ENCODE measurements at regions not wholly inside any gene's neighbourhood (a gene's known extent, or its start where the extent isn't known, plus 50 kb on each side); places are given as distances from the start of the nearest gene placed in this dataset.

DNA sequence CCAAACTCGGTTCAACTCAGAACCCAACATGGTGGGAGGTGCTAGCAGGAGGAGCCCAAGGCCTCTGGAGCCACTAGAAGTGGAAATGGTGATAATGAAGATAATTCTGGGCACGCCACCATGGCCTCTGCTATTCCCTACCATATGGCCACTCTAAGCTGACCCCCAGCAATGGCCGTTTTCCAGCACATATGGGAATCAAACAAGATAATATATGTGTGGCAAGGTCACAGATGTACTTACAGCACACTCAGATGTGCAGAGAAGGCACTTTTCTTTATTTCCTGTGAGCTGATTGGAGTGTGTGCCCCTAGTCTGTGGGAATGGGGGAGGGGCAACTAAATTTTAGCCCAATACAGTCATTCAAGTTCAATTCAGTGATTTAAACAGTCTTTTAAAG lies 153.4 kb upstream of the LRFN2 start:
- no peak overlapping the region for H3K4me3 ChIP-seq (ENCODE audit: low read depth, low read length)
- DNase-seq (ENCODE audit: low read depth) = no peak
- TF ChIP-seq CTCF (conservative IDR thresholded peaks at IDR 0.05; ENCODE audit: low read depth, low read length) = no peak

DNA sequence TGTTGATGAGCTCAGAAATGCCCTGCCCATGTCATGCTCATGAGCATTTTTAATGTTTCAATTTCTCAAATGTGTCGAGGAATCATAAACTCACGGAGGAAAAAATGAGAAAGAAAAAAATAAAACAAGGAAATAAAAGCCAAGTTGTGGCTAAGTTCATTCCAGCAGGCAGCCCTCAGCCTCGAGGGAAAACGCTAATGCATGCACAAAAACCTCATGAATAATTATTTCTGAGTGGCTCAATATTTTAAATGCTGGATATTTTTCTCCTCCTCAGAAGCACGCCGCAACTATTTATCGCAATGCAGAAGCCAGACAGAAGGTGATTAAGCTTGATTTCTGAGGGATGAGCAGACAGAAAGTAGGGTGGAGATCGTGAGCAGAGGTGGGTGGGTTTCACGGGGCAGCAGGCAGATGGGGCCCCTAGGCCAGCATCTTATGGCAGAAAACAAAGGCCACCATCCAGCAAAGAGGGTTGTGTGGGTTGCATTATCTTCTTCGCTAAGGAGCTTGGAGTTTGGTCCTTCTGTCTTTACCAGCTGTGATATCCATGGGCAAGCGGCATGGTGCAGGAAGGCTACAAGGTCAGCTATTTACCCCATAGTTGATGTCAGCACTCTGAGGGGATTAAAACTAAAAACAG lies 151.5 kb upstream of the LRFN2 start:
- TF ChIP-seq CTCF (conservative IDR thresholded peaks at IDR 0.05; ENCODE audit: low read depth, low read length) = no peak

DNA sequence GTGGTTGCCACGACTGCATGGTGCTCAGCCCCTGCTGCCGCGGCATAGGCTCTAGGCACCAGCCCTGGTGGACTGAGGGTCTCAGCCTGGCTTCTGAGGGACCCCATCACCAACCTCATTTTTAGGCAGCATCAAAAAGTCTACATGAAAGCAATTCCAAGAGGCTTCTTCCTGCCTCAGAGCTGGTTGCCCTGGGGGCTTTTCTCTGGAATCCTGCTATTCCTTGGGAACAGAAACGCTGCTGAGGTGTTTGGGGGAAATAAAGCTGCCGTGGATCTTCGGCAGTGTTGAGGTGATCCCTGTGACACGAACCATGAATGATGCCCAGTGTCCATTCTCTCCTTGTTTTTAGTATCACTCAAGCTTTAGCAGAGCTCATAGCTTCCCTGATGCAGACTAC lies 148.4 kb upstream of the LRFN2 start:
- no peak overlapping the region for H3K4me3 ChIP-seq (ENCODE audit: low read depth, low read length)
- no peak for TF ChIP-seq CTCF (conservative IDR thresholded peaks at IDR 0.05; ENCODE audit: low read depth, low read length)
- DNase-seq (ENCODE audit: low read depth) = no peak

More for the DNA sequence above, 151.5 kb upstream of the LRFN2 start:
- H3K4me3 ChIP-seq (ENCODE audit: low read depth, low read length) = no peak overlapping the region
- DNase-seq (ENCODE audit: low read depth) = no peak

- H3K4me3 ChIP-seq (ENCODE audit: low read depth, low read length) = no peak overlapping the region
- TF ChIP-seq CTCF (conservative IDR thresholded peaks at IDR 0.05; ENCODE audit: low read depth, low read length) = no peak
- DNase-seq (ENCODE audit: low read depth) = no peak
Observed at GRCh38 chr6:40735121-40735520, 148.0 kb upstream of the LRFN2 start.

- no peak for TF ChIP-seq CTCF (conservative IDR thresholded peaks at IDR 0.05; ENCODE audit: low read depth, low read length)
Observed at GRCh38 chr6:40734607-40735006, 147.4 kb upstream of the LRFN2 start.

DNA sequence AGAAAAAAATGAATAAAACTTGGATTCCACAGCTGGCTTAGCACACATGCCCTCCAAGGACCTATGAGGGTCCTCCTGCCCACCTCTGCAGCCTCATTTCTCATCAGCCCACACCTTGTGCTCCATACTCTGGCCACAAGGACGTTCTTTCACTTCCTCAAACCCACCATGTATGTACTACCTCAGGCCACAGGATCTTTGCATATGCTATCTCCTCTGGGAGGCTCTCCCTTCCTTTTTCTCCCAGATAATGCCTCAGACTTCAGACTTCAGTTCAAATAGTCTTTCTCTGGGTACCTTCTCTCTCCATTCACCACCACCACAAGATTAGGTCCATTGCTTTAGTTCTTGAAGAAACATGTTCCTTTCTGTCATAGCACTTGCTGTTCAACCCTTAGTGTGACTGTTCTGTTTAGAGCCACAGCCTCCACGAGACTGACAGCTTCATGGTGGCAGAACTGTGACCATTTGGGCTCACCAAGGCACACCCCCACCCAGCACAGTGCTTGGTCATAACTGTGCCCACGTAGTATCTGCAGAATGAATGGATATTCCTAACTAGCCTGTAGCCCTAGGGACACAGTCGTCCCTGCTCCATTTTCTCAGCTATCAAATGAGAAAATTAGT lies 146.7 kb upstream of the LRFN2 start:
- H3K4me3 ChIP-seq (ENCODE audit: low read depth, low read length) = no peak overlapping the region
- no peak for TF ChIP-seq CTCF (conservative IDR thresholded peaks at IDR 0.05; ENCODE audit: low read depth, low read length)
- no peak for DNase-seq (ENCODE audit: low read depth)

More at GRCh38 chr6:40734607-40735006, 147.4 kb upstream of the LRFN2 start:
- DNase-seq (ENCODE audit: low read depth) = no peak
- no peak overlapping the region for H3K4me3 ChIP-seq (ENCODE audit: low read depth, low read length)

DNA sequence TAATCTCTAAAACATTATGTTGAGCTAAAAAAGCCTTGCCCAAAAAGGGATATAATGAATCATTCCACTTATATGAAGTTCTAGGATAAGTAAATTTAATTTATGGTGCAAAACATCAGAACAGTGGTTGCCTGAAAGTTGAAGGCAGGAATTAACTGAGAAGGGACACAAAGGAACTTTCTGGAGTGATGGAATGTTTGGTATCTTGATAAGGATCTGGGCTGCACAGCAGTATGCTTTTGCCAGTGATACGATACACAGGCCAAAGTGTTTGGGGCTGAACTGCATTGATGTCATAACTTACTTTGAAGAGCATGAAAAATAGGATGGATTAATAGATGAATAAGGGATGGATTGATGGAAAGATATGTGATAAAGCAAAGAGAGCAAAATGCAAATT lies 146.1 kb upstream of the LRFN2 start:
- no peak overlapping the region for H3K4me3 ChIP-seq (ENCODE audit: low read depth, low read length)
- TF ChIP-seq CTCF (conservative IDR thresholded peaks at IDR 0.05; ENCODE audit: low read depth, low read length) = no peak
- no peak for DNase-seq (ENCODE audit: low read depth)
